ENCODE measurements at regions not wholly inside any gene's neighbourhood (a gene's known extent, or its start where the extent isn't known, plus 50 kb on each side); places are given as distances from the start of the nearest gene placed in this dataset.

DNA sequence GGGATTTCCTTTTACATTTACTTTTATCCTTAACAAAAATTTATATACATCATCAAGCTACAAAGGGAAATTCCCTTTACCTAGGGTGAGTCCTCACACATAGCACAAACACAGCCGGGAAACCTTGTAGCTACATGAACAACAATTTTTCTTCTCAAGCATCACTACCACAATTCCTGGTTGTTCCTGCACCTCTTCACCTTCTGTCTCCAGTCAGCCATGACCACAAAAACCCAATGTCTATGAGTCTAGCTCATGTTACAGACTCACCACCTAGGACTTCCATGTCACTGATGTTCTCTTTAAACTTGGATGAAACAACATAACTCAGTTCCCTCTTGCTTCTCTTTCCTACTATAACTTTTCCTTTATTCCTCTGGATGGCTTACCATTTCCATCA lies 460.4 kb downstream of the MBD2 start:
- CTCF ChIA-PET, result no interaction called here

More for the DNA sequence above, 460.4 kb downstream of the MBD2 start:
- Histone ChIP-seq H3K9ac (ENCODE audit: low read depth, low read length) (no peak overlapping the region), H2BK120ac (ENCODE audit: low read depth, low read length) (no peak overlapping the region), H3K27me3 (ENCODE audit: control insufficient read depth, insufficient read depth, low read length) (no peaks in the 10 kb centered on the region), H4K8ac (ENCODE audit: low read depth in 2 of 2, low read length in 2 of 2) (no peak overlapping the region), H3K14ac (replicated peaks; ENCODE audit: low read depth, low read length) (no peak overlapping the region), H4K20me1 (ENCODE audit: insufficient read depth, low read length) (no peaks in the 10 kb centered on the region), H3K9me1 (ENCODE audit: insufficient read depth, low read length) (no peaks in the 10 kb centered on the region), H3K23ac (ENCODE audit: low read depth, low read length) (no peak overlapping the region), H2AFZ (replicated peaks; ENCODE audit: low read length, poor library complexity) (no peak overlapping the region), H3K56ac (ENCODE audit: extremely low read depth, insufficient read depth, low read length) (no peak overlapping the region), H4K91ac (ENCODE audit: insufficient read depth, low read depth, low read length) (no peak overlapping the region), H3K4me2 (ENCODE audit: low read depth, low read length) (no peak overlapping the region), H3K18ac (ENCODE audit: low read depth, low read length) (no peak overlapping the region), H2AK5ac (ENCODE audit: low read depth, low read length) (no peak overlapping the region), H3K4me3 (ENCODE audit: insufficient read depth, low read depth, low read length) (no peak overlapping the region), H3K27ac (ENCODE audit: insufficient read depth, low read length) (no peak overlapping the region), H3K36me3 (ENCODE audit: control insufficient read depth, insufficient read depth, low read length) (no peaks in the 10 kb centered on the region), H2BK20ac (ENCODE audit: low read depth, low read length) (no peak overlapping the region), H4K5ac (ENCODE audit: low read depth, low read length) (no peak overlapping the region), H3K9me3 (ENCODE audit: control insufficient read depth, insufficient read depth, low read length) (peaks cover 10% of the 10 kb centered on the region; the same call in 1 of the 2 replicates), H2BK5ac (ENCODE audit: low read depth, low read length, poor library complexity, severe bottlenecking) (no peak overlapping the region), H3K4ac (ENCODE audit: low read depth, low read length) (no peak overlapping the region), H3K4me1 (ENCODE audit: control insufficient read depth, insufficient read depth, low read length) (no peaks in the 10 kb centered on the region), H2AK9ac (replicated peaks; ENCODE audit: low read depth, low read length, poor library complexity) (no peak overlapping the region), H2BK15ac (ENCODE audit: low read depth, low read length) (no peak overlapping the region), H3K79me1 (ENCODE audit: low read depth in 1 of 2, low read length in 2 of 2) (no peaks in the 10 kb centered on the region)
- dilution Hi-C loops (cut with HindIII; ENCODE audit: low sequenced_read_pairs, unreplicated experiment), result no loop called here
- TF ChIP-seq MAZ (IDR thresholded peaks at IDR 0.05; ENCODE audit: borderline replicate concordance, low read depth, low read length), result no peak
- no peak for TF ChIP-seq CHD1 (IDR thresholded peaks at IDR 0.05; ENCODE audit: low read depth, low read length)
- TF ChIP-seq MAFK (IDR thresholded peaks at IDR 0.05; ENCODE audit: low read depth, low read length), result no peak
- TF ChIP-seq, protein P1, sequence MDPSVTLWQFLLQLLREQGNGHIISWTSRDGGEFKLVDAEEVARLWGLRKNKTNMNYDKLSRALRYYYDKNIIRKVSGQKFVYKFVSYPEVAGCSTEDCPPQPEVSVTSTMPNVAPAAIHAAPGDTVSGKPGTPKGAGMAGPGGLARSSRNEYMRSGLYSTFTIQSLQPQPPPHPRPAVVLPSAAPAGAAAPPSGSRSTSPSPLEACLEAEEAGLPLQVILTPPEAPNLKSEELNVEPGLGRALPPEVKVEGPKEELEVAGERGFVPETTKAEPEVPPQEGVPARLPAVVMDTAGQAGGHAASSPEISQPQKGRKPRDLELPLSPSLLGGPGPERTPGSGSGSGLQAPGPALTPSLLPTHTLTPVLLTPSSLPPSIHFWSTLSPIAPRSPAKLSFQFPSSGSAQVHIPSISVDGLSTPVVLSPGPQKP (IDR thresholded peaks at IDR 0.05; ENCODE audit: borderline replicate concordance, low read depth, low read length), result no peak
- TF ChIP-seq, protein P2, sequence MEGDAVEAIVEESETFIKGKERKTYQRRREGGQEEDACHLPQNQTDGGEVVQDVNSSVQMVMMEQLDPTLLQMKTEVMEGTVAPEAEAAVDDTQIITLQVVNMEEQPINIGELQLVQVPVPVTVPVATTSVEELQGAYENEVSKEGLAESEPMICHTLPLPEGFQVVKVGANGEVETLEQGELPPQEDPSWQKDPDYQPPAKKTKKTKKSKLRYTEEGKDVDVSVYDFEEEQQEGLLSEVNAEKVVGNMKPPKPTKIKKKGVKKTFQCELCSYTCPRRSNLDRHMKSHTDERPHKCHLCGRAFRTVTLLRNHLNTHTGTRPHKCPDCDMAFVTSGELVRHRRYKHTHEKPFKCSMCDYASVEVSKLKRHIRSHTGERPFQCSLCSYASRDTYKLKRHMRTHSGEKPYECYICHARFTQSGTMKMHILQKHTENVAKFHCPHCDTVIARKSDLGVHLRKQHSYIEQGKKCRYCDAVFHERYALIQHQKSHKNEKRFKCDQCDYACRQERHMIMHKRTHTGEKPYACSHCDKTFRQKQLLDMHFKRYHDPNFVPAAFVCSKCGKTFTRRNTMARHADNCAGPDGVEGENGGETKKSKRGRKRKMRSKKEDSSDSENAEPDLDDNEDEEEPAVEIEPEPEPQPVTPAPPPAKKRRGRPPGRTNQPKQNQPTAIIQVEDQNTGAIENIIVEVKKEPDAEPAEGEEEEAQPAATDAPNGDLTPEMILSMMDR (conservative IDR thresholded peaks at IDR 0.05; ENCODE audit: low read depth, low read length), result no peak
- no TSS peak for BruUV-seq (replicated peaks)
- WGBS, 2 experiments (ENCODE audit: extremely low coverage in 2 of 2, insufficient read length in 1 of 2), result 88% methylated on average over 1 of the region's 1 CpG; no CpG with 5 or more reads in 1 of the 2 experiments
- in situ Hi-C loops (cut with MboI; ENCODE audit: low sequenced_read_pairs), result no loop called here
- ATAC-seq (ENCODE audit: low read depth), result no peak
- intact Hi-C loops (cut with micrococcal nuclease), result no loop called here
- no peak for DNase-seq
- POLR2A ChIA-PET (ENCODE audit: unreplicated experiment), result no interaction called here

Measured in IMR-90 (cell line).